Neural crest cell (in vitro differentiated cells): ENCODE measurements at regions not wholly inside any gene's neighbourhood (a gene's known extent, or its start where the extent isn't known, plus 50 kb on each side); places are given as distances from the start of the nearest gene placed in this dataset.

Source experiments
- DNase-seq: peaks from one replicate; pipeline ENCODE4 v3.0.0; 2021; ENCODE audit warnings: low read depth, mixed read lengths, low spot score
- H3K27ac Mint-ChIP-seq: one replicate; pipeline ENCODE4 v1.8.0; 2021; ENCODE audit warnings: mild to moderate bottlenecking, mixed read lengths; ENCODE audit not compliant: unreplicated experiment
- H3K27me3 Mint-ChIP-seq: 2 replicates; pipeline ENCODE4 v1.8.0; 2021; ENCODE audit warnings: low read depth, mild to moderate bottlenecking, mixed read lengths
- H3K36me3 Mint-ChIP-seq: 2 replicates; pipeline ENCODE4 v1.8.0; 2021; ENCODE audit warnings: low read depth, mild to moderate bottlenecking, mixed read lengths
- H3K4me1 Mint-ChIP-seq: 2 replicates; pipeline ENCODE4 v1.8.0; 2021; ENCODE audit warnings: mixed read lengths
- H3K4me3 Mint-ChIP-seq: one replicate; pipeline ENCODE4 v1.8.0; 2021; ENCODE audit warnings: mild to moderate bottlenecking, mixed read lengths
- H3K9me3 Mint-ChIP-seq: 2 replicates; pipeline ENCODE4 v1.8.0; 2021; ENCODE audit warnings: mixed read lengths
- CTCF ChIP-seq: fragments of 200-600 bp; sonication (generic); conservative IDR thresholded peaks from 2 replicates; pipeline ENCODE4 v1.5.0; 2021; ENCODE audit warnings: antibody characterized with exemption, mild to moderate bottlenecking

GRCh38 chr2:81260320-81260719 lies 955.8 kb upstream of the LRRTM1 start:
- Mint-ChIP-seq H3K4me1 (no peaks in the 10 kb centered on the region), H3K36me3 (no peaks in the 10 kb centered on the region), H3K9me3 (no peaks in the 10 kb centered on the region), H3K27me3 (no peaks in the 10 kb centered on the region), H3K27ac (no peak overlapping the region), H3K4me3 (no peak overlapping the region)
- no peak for DNase-seq
- TF ChIP-seq CTCF, result no peak

DNA sequence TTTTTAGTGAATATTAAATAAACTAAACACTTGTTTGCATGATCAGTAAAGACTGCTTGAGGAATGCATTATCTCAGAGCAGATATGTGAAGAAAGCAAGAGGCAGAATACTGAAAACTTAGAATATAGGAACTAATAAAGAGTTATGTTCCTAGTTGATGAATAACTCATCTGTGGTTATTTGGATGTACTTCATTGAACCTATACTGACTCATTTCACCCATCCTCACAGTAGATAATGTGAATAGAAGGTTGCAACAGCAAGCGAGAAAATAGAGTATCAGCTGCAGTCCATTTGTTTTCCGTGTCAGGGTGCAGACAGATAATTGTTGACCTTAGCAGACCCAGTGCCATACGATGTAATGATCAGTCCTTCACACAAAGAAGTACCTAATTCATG lies 945.7 kb upstream of the LRRTM1 start:
- Mint-ChIP-seq H3K4me1 (peaks cover 12% of the 10 kb centered on the region), H3K4me3 (no peak overlapping the region), H3K36me3 (no peaks in the 10 kb centered on the region), H3K9me3 (peaks cover 5% of the 10 kb centered on the region), H3K27me3 (no peaks in the 10 kb centered on the region), H3K27ac (no peak overlapping the region)
- TF ChIP-seq CTCF, result no peak
- DNase-seq, result no peak

GRCh38 chr2:81249152-81249551 lies 944.6 kb upstream of the LRRTM1 start:
- DNase-seq, result no peak
- TF ChIP-seq CTCF, result no peak
- no peak overlapping the region for H3K27ac Mint-ChIP-seq

GRCh38 chr2:81247648-81248047 lies 943.1 kb upstream of the LRRTM1 start:
- H3K4me3 Mint-ChIP-seq, result no peak overlapping the region
- H3K4me1 Mint-ChIP-seq, result peaks cover 12% of the 10 kb centered on the region
- no peak overlapping the region for H3K27ac Mint-ChIP-seq
- no peak for DNase-seq
- H3K27me3 Mint-ChIP-seq, result no peaks in the 10 kb centered on the region
- TF ChIP-seq CTCF, result no peak
- no peaks in the 10 kb centered on the region for H3K36me3 Mint-ChIP-seq
- H3K9me3 Mint-ChIP-seq, result peaks cover 2% of the 10 kb centered on the region

More at GRCh38 chr2:81249152-81249551, 944.6 kb upstream of the LRRTM1 start:
- Mint-ChIP-seq H3K4me3 (no peak overlapping the region), H3K27me3 (no peaks in the 10 kb centered on the region), H3K36me3 (no peaks in the 10 kb centered on the region), H3K9me3 (peaks cover 2% of the 10 kb centered on the region), H3K4me1 (peaks cover 12% of the 10 kb centered on the region)

GRCh38 chr2:81242501-81242900 lies 937.9 kb upstream of the LRRTM1 start:
- DNase-seq, result no peak
- no peak overlapping the region for H3K27ac Mint-ChIP-seq
- TF ChIP-seq CTCF, result no peak
- H3K27me3 Mint-ChIP-seq, result no peaks in the 10 kb centered on the region
- no peak overlapping the region for H3K4me3 Mint-ChIP-seq
- H3K36me3 Mint-ChIP-seq, result no peaks in the 10 kb centered on the region
- H3K9me3 Mint-ChIP-seq, result no peaks in the 10 kb centered on the region
- peaks cover 3% of the 10 kb centered on the region for H3K4me1 Mint-ChIP-seq

DNA sequence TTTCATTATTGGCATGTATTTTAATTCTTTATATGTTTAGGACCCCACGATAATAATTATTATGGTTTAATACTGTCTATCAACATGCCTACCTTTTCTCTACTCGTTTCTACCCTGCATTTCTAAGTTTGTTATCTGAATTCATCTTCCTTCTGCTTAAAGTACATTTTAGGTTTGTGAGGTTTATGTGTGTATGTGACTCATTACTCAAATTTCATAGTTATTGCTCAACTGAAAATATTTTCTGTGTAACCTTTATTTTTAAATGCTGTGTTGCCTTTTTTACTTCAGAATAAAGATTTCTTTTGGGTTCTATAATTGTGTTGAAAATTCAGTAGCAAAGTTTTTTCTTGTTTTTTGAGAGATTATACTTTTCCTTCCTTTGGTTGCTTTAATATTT lies 933.9 kb upstream of the LRRTM1 start:
- no peak overlapping the region for H3K27ac Mint-ChIP-seq
- no peaks in the 10 kb centered on the region for H3K4me1 Mint-ChIP-seq
- H3K4me3 Mint-ChIP-seq, result no peak overlapping the region
- H3K36me3 Mint-ChIP-seq, result no peaks in the 10 kb centered on the region
- no peak for TF ChIP-seq CTCF
- no peaks in the 10 kb centered on the region for H3K9me3 Mint-ChIP-seq
- DNase-seq, result no peak
- peaks cover 2% of the 10 kb centered on the region for H3K27me3 Mint-ChIP-seq
